ENCODE measurements at regions not wholly inside any gene's neighbourhood (a gene's known extent, or its start where the extent isn't known, plus 50 kb on each side); places are given as distances from the start of the nearest gene placed in this dataset.

DNA sequence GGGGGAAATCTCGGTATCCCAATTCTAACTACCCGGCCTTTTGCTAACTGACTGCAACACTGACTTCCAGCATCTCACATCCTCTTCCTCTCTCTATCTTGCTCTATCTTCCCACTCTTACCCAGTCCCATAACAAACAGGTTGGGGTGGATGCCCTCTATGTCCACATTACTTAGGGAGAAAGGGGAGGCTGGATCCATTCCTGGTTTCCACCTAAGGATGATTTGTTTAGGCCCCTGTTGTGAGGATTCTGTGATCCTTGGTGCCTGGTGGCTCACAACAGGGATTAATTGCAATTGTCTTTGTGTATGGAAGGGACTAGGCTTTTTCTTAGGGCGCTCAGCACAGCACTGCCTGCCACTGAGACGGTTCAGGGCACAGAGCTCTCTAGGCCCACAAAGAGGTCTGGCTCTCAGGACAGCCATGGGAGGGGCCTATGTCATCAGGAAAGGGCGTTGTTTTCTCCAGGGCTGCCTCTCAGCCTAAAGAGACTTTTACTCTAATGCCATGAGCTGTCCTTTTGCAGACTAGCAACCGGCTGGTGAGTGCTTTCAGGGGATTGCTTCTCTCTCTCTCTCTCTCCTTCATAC is 612.1 kb upstream of the SALL1 start:
- Histone ChIP-seq H3K27me3 (ENCODE audit: control insufficient read depth in 5 of 5, insufficient read depth in 4 of 5, low read length in 5 of 5) (peaks cover 7 to 21% (median 11%) of the 10 kb centered on the region in 5 donors), H3K9me3 (ENCODE audit: control insufficient read depth in 5 of 5, low read length in 5 of 5) (no peaks in the 10 kb centered on the region), H3K9ac (ENCODE audit: low read length in 5 of 5) (no peak overlapping the region), H3K36me3 (ENCODE audit: control insufficient read depth in 5 of 5, insufficient read depth in 5 of 5, low read length in 5 of 5) (no peaks in the 10 kb centered on the region), H3K4me1 (ENCODE audit: control insufficient read depth in 5 of 5, insufficient read depth in 5 of 5, low read length in 5 of 5) (peaks cover 0 to 4% (median 0%) of the 10 kb centered on the region in 5 donors), H3K4me3 (ENCODE audit: low read depth in 1 of 5, low read length in 5 of 5) (no peak overlapping the region), H3K27ac (ENCODE audit: low read depth, low read length) (no peak overlapping the region)

DNA sequence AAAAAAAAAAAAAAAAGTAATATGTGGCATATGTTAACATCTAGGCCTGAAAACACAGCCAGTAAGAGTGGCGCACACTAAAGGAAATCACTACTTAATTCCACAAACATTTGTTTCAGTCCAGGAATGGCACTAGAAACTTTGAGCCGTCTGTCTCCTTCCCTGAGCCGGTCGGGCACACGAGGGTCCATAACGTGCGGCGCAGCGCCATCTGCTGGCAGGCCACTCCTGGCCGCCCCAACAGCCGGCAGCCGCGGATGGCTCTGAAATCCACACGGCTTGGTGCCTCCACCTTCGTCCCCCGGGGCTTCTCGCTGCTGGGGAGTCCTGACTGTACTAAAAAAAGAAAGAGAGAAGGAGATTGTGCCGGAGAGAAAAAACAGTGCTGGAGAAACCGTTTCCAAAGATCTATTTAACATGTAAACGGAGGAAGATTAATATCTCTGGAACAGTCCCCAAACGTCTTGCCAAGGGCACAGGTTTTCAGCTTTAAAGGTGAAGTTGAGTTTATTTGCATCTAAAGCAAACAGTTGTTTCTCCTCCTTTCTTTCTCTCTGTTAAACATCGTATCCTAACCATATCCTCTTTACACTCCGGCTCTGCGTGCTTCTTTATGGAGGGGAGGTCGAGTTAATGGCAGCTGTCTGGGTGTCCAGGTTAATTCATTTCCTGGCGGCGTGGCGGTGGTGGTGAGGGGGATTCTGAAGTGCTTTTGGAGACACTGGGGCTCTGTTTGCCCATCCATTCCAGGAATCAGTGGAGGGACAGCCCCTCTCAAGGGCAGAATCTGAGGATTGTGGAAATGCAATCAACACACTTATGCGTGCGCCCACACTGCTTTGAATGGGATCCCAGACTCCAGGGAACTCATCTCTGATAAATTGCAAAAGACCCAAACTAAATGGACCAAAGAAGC is 611.3 kb upstream of the SALL1 start:
- Histone ChIP-seq H3K4me1 (ENCODE audit: control insufficient read depth in 5 of 5, insufficient read depth in 5 of 5, low read length in 5 of 5) (peaks cover 0 to 4% (median 0%) of the 10 kb centered on the region in 5 donors), H3K9me3 (ENCODE audit: control insufficient read depth in 5 of 5, low read length in 5 of 5) (no peaks in the 10 kb centered on the region), H3K36me3 (ENCODE audit: control insufficient read depth in 5 of 5, insufficient read depth in 5 of 5, low read length in 5 of 5) (no peaks in the 10 kb centered on the region), H3K9ac (ENCODE audit: low read length in 5 of 5) (no peak overlapping the region), H3K27me3 (ENCODE audit: control insufficient read depth in 5 of 5, insufficient read depth in 4 of 5, low read length in 5 of 5) (peaks cover under 1 to 13% (median 5%) of the 10 kb centered on the region in 5 donors), H3K27ac (ENCODE audit: low read depth, low read length) (no peak overlapping the region), H3K4me3 (ENCODE audit: low read depth in 1 of 5, low read length in 5 of 5) (no peak overlapping the region)

DNA sequence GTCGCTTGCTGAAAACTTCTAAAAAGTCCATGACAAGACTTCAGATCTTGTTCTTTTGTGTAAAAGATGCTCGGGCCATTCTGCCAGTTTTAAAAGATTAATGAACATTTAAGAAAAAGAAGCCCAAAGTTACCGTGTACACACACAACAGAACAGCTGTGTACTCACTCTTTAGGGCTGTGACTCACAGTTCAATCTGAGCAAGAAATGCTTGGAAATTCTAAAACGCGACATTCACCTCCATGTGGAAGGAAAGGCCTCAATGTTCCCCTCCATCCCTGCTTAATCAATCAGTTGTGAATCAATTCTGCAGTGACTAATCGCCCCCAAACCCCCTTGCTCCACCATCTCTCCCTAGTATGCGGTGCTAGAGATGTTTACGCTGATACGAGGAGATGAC is 609.9 kb upstream of the SALL1 start:
- Histone ChIP-seq H3K9me3 (ENCODE audit: control insufficient read depth in 5 of 5, low read length in 5 of 5) (no peaks in the 10 kb centered on the region), H3K27ac (ENCODE audit: low read depth, low read length) (no peak overlapping the region), H3K27me3 (ENCODE audit: control insufficient read depth in 5 of 5, insufficient read depth in 4 of 5, low read length in 5 of 5) (peaks cover 0 to 8% (median 6%) of the 10 kb centered on the region in 5 donors), H3K9ac (ENCODE audit: low read length in 5 of 5) (no peak overlapping the region), H3K4me1 (ENCODE audit: control insufficient read depth in 5 of 5, insufficient read depth in 5 of 5, low read length in 5 of 5) (peaks cover 0 to 4% (median 0%) of the 10 kb centered on the region in 5 donors), H3K36me3 (ENCODE audit: control insufficient read depth in 5 of 5, insufficient read depth in 5 of 5, low read length in 5 of 5) (no peaks in the 10 kb centered on the region), H3K4me3 (ENCODE audit: low read depth in 1 of 5, low read length in 5 of 5) (no peak overlapping the region)

DNA sequence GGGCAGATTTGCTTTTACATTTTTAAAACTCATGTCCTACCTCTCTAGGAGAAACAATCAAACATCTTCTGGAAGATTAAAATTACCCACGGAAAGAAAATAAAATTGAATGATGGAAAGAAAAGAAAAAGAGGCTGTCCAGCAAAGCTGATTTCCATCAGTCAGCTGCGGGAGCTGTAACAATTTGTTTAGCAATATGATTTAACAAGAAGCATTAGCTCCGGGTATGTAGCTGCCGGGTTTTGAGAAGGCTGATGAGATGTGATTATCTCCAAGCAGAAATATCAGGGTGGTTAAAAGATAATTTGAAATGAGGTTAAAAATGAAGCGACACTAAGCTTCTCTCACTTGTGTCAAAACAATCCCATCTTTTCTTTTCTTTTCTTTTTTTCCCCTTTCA is 608.9 kb upstream of the SALL1 start:
- Histone ChIP-seq H3K4me1 (ENCODE audit: control insufficient read depth in 5 of 5, insufficient read depth in 5 of 5, low read length in 5 of 5) (peaks cover 0 to 4% (median 0%) of the 10 kb centered on the region in 5 donors), H3K27me3 (ENCODE audit: control insufficient read depth in 5 of 5, insufficient read depth in 4 of 5, low read length in 5 of 5) (peaks cover 4 to 9% (median 8%) of the 10 kb centered on the region in 5 donors), H3K9ac (ENCODE audit: low read length in 5 of 5) (no peak overlapping the region), H3K36me3 (ENCODE audit: control insufficient read depth in 5 of 5, insufficient read depth in 5 of 5, low read length in 5 of 5) (no peaks in the 10 kb centered on the region), H3K27ac (ENCODE audit: low read depth, low read length) (no peak overlapping the region), H3K9me3 (ENCODE audit: control insufficient read depth in 5 of 5, low read length in 5 of 5) (no peaks in the 10 kb centered on the region), H3K4me3 (ENCODE audit: low read depth in 1 of 5, low read length in 5 of 5) (no peak overlapping the region)

DNA sequence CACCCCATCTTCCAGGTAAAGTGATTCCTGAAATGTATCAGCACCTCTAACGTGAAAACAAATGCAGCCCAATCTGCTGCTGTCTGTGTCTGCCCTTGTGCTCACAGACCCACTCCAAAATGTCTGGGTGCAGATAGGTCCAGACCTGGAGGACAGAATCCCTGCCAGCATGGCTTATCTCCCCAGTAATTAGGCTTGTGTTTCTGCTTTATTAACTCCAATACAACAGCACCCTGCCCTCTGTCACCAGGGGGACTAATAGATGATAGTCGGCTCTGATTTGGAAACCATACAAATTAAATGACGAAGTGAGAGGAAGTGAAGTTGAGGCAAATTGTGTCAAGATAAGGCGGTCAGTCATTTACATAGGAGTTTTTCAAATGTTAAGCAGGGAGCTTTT is 608.3 kb upstream of the SALL1 start:
- peaks cover 0 to 4% (median 0%) of the 10 kb centered on the region in 5 donors for H3K4me1 ChIP-seq (ENCODE audit: control insufficient read depth in 5 of 5, insufficient read depth in 5 of 5, low read length in 5 of 5)
- peaks cover 4 to 16% (median 8%) of the 10 kb centered on the region in 5 donors for H3K27me3 ChIP-seq (ENCODE audit: control insufficient read depth in 5 of 5, insufficient read depth in 4 of 5, low read length in 5 of 5)
- no peaks in the 10 kb centered on the region for H3K36me3 ChIP-seq (ENCODE audit: control insufficient read depth in 5 of 5, insufficient read depth in 5 of 5, low read length in 5 of 5)
- no peaks in the 10 kb centered on the region for H3K9me3 ChIP-seq (ENCODE audit: control insufficient read depth in 5 of 5, low read length in 5 of 5)
- H3K4me3 ChIP-seq (ENCODE audit: low read depth in 1 of 5, low read length in 5 of 5), result no peak overlapping the region
- no peak overlapping the region for H3K9ac ChIP-seq (ENCODE audit: low read length in 5 of 5)
- H3K27ac ChIP-seq (ENCODE audit: low read depth, low read length), result no peak overlapping the region

DNA sequence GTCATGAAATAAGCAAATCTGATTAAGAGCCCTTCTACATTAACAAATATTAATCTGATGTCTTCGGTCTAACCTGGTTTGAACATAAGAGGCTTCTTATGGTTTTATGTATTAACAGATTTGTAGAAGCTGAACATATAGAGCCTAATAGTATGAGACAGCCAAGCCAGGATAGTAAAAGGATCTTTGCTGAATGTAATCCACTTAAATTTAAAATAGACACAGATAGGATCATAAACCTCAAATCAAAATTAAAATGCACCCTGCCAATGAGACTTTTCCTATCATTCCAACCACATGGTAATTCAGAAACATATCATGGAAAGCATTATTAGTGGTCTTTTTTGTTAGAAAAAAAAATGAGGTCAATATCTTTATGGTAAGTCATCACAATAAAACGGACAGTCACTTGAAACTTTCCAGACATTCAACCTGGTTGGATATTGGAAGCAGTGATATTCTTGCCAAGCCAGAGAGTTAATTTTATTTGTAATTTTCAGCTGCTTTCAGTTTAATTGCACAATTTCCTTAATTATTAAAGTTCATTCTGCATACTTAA is 606.9 kb upstream of the SALL1 start:
- H3K4me1 ChIP-seq (ENCODE audit: control insufficient read depth in 5 of 5, insufficient read depth in 5 of 5, low read length in 5 of 5), result peaks cover 0 to 4% (median 0%) of the 10 kb centered on the region in 5 donors
- no peak overlapping the region for H3K4me3 ChIP-seq (ENCODE audit: low read depth in 1 of 5, low read length in 5 of 5)
- no peak overlapping the region for H3K27ac ChIP-seq (ENCODE audit: low read depth, low read length)
- H3K36me3 ChIP-seq (ENCODE audit: control insufficient read depth in 5 of 5, insufficient read depth in 5 of 5, low read length in 5 of 5), result no peaks in the 10 kb centered on the region
- no peaks in the 10 kb centered on the region for H3K9me3 ChIP-seq (ENCODE audit: control insufficient read depth in 5 of 5, low read length in 5 of 5)
- H3K9ac ChIP-seq (ENCODE audit: low read length in 5 of 5), result no peak overlapping the region
- peaks cover 4 to 16% (median 8%) of the 10 kb centered on the region in 5 donors for H3K27me3 ChIP-seq (ENCODE audit: control insufficient read depth in 5 of 5, insufficient read depth in 4 of 5, low read length in 5 of 5)

DNA sequence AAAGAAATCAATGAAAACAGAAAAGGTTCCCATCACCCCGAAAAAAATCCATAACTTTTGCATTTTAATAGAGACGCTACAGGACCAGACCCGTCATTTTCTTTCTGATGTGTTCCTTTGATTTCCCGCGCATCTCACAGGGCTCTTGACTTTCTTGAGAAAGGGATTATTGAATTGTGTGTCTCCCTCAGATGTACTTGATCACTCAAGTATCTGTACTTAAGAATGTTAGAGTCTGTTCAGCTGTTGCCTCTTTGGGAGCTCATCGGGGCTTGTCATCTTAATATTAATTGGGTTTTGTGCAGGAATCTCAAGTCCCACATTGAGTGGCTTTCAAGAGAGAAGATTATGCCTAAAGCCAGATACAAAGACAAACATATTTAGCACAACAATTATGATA is 606.4 kb upstream of the SALL1 start:
- Histone ChIP-seq H3K9ac (ENCODE audit: low read length in 5 of 5) (no peak overlapping the region), H3K27ac (ENCODE audit: low read depth, low read length) (no peak overlapping the region), H3K36me3 (ENCODE audit: control insufficient read depth in 5 of 5, insufficient read depth in 5 of 5, low read length in 5 of 5) (no peaks in the 10 kb centered on the region), H3K9me3 (ENCODE audit: control insufficient read depth in 5 of 5, low read length in 5 of 5) (no peaks in the 10 kb centered on the region), H3K4me1 (ENCODE audit: control insufficient read depth in 5 of 5, insufficient read depth in 5 of 5, low read length in 5 of 5) (peaks cover 0 to 4% (median 0%) of the 10 kb centered on the region in 5 donors), H3K27me3 (ENCODE audit: control insufficient read depth in 5 of 5, insufficient read depth in 4 of 5, low read length in 5 of 5) (peaks cover 4 to 16% (median 8%) of the 10 kb centered on the region in 5 donors), H3K4me3 (ENCODE audit: low read depth in 1 of 5, low read length in 5 of 5) (no peak overlapping the region)

DNA sequence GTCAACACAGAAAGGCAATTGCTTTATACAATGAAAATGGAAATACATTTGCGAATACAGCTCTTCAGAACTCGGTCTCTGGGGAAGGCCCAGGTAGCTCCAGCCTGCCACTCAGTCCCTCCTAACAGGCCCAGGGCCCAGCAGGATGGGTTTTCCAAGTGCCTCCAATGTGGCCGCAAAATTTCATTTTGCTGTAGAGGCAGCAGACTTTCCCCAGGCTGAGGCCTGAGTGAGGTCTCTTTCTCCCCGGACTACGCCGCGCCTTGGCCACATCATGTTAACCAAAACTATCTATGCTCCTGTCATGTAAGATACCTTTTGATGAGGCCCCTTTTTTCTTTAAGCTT is 606.0 kb upstream of the SALL1 start:
- Histone ChIP-seq H3K27ac (ENCODE audit: low read depth, low read length) (no peak overlapping the region), H3K9ac (ENCODE audit: low read length in 5 of 5) (no peak overlapping the region), H3K9me3 (ENCODE audit: control insufficient read depth in 5 of 5, low read length in 5 of 5) (no peaks in the 10 kb centered on the region), H3K4me3 (ENCODE audit: low read depth in 1 of 5, low read length in 5 of 5) (no peak overlapping the region), H3K27me3 (ENCODE audit: control insufficient read depth in 5 of 5, insufficient read depth in 4 of 5, low read length in 5 of 5) (peaks cover 4 to 16% (median 8%) of the 10 kb centered on the region in 5 donors), H3K4me1 (ENCODE audit: control insufficient read depth in 5 of 5, insufficient read depth in 5 of 5, low read length in 5 of 5) (peaks cover 0 to under 1% (median 0%) of the 10 kb centered on the region in 5 donors), H3K36me3 (ENCODE audit: control insufficient read depth in 5 of 5, insufficient read depth in 5 of 5, low read length in 5 of 5) (no peaks in the 10 kb centered on the region)

DNA sequence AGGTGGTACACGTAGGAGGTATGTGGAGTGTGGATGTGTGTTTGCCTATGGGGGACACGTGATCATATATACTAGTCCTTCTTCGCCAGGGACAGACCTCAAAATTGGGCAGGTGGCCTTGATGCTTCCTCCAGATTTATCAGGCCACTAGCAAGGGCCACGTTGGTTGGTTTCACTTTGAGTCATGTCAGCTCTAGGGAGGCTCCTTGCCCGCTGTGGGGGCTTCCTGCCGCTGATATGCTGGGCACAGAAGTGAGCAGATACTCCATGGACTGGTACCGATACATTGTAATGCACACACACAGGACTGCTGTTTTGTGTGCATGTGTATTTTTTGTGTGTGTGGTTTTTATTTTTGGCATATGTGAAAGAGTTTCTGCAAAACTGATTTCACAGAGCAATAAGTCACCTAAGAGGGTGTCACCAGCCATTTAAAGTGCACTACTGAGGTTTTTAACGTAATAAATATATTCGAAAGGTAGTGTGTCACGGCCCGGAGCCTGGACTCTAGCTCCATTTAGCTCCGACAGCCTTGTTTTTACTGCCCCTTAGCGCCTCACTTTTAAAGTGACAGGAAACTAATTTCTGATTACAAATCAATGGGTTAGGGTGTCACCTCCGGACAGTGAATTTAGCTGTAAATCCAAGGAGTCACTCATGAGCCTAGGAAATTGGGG is 605.5 kb upstream of the SALL1 start:
- Histone ChIP-seq H3K9ac (ENCODE audit: low read length in 5 of 5) (no peak overlapping the region), H3K27ac (ENCODE audit: low read depth, low read length) (no peak overlapping the region), H3K9me3 (ENCODE audit: control insufficient read depth in 5 of 5, low read length in 5 of 5) (no peaks in the 10 kb centered on the region), H3K4me3 (ENCODE audit: low read depth in 1 of 5, low read length in 5 of 5) (no peak overlapping the region), H3K36me3 (ENCODE audit: control insufficient read depth in 5 of 5, insufficient read depth in 5 of 5, low read length in 5 of 5) (no peaks in the 10 kb centered on the region), H3K27me3 (ENCODE audit: control insufficient read depth in 5 of 5, insufficient read depth in 4 of 5, low read length in 5 of 5) (peaks cover 4 to 15% (median 8%) of the 10 kb centered on the region in 5 donors), H3K4me1 (ENCODE audit: control insufficient read depth in 5 of 5, insufficient read depth in 5 of 5, low read length in 5 of 5) (no peaks in the 10 kb centered on the region)

Data from subcutaneous abdominal adipose tissue (tissue), 5 donors.